UCSD-AML1 (cell line): ENCODE measurements at regions not wholly inside any gene's neighbourhood (a gene's known extent, or its start where the extent isn't known, plus 50 kb on each side); places are given as distances from the start of the nearest gene placed in this dataset.
A peak's percentile ranks its signal among the peaks of the same experiment; 100 is the strongest.
"Not testable (repeated sequence)": the region's sequence is repeated elsewhere in the genome, so short reads cannot be mapped to it uniquely, and the experiment has no call there.

Experiments used
- DNase-seq: peaks from one replicate; lab custom pipeline; 2025; ENCODE audit not compliant: unreplicated experiment; lab: John Stamatoyannopoulos, UW

GRCh38 chr4:161329852-161330251 is 833.9 kb downstream of the FSTL5 start:
- DNase-seq: no peak

GRCh38 chr4:161321706-161322105 is 842.1 kb downstream of the FSTL5 start:
- DNase-seq: no peak

- DNase-seq: peak; percentile 8
Measured at GRCh38 chr4:161320377-161320776, 843.4 kb downstream of the FSTL5 start.

GRCh38 chr4:161317000-161317399 is 846.8 kb downstream of the FSTL5 start:
- no peak for DNase-seq

GRCh38 chr4:161314371-161314770 is 849.4 kb downstream of the FSTL5 start:
- no peak for DNase-seq

- no peak for DNase-seq
Measured at GRCh38 chr4:161303551-161303950, 860.2 kb downstream of the FSTL5 start.

GRCh38 chr4:161291222-161291621 is 872.6 kb downstream of the FSTL5 start:
- DNase-seq: no peak

GRCh38 chr4:161287678-161288352 is 876.0 kb downstream of the FSTL5 start:
- no peak for DNase-seq

GRCh38 chr4:161285461-161285860 is 878.3 kb downstream of the FSTL5 start:
- DNase-seq: no peak

- DNase-seq: no peak
Measured at GRCh38 chr4:161280929-161281328, 882.9 kb downstream of the FSTL5 start.

GRCh38 chr4:161279095-161279494 is 884.7 kb downstream of the FSTL5 start:
- DNase-seq: no peak

- DNase-seq: not testable (repeated sequence)
Measured at GRCh38 chr4:161277150-161277787, 886.5 kb downstream of the FSTL5 start.

GRCh38 chr4:161273607-161274006 is 890.2 kb downstream of the FSTL5 start:
- no peak for DNase-seq

GRCh38 chr4:161260819-161261218 is 903.0 kb downstream of the FSTL5 start:
- no peak for DNase-seq

GRCh38 chr4:161256716-161257115 is 907.1 kb downstream of the FSTL5 start:
- no peak for DNase-seq

- DNase-seq: no peak
Measured at GRCh38 chr4:161256172-161256571, 907.6 kb downstream of the FSTL5 start.

GRCh38 chr4:161254375-161254774 is 909.4 kb downstream of the FSTL5 start:
- DNase-seq: no peak

GRCh38 chr4:161252520-161253141 is 911.2 kb downstream of the FSTL5 start:
- DNase-seq: no peak

GRCh38 chr4:161249779-161250440 is 913.9 kb downstream of the FSTL5 start:
- DNase-seq: no peak

- DNase-seq: no peak
Measured at GRCh38 chr4:161248880-161249279, 914.9 kb downstream of the FSTL5 start.

GRCh38 chr4:161247831-161248230 is 916.0 kb downstream of the FSTL5 start:
- DNase-seq: no peak

- no peak for DNase-seq
Measured at GRCh38 chr4:161238033-161238432, 925.8 kb downstream of the FSTL5 start.
